Cardiac muscle cell (in vitro differentiated cells and primary cell): ENCODE measurements at regions not wholly inside any gene's neighbourhood (a gene's known extent, or its start where the extent isn't known, plus 50 kb on each side); places are given as distances from the start of the nearest gene placed in this dataset.

ENCODE experiments used
- DNase-seq, 2 donors: peaks; one replicate each; pipeline versions ENCODE4 v3.0.0 to v3.0.0-alpha.2; 2010 to 2017; ENCODE audit warnings: low read depth in 1 of 2, low spot score in 1 of 2
- H3K27ac ChIP-seq: fragments of 200-600 bp; sonication (generic); 2 replicates; pipeline ENCODE4 v1.5.1; 2016
- H3K27me3 ChIP-seq: fragments of 200-600 bp; sonication (generic); 2 replicates; pipeline ENCODE4 v1.6.0; 2016; ENCODE audit warnings: control low read depth
- H3K36me3 ChIP-seq: fragments of 200-600 bp; sonication (generic); 2 replicates; pipeline ENCODE4 v1.5.1; 2016; ENCODE audit warnings: control low read depth
- H3K4me1 ChIP-seq: fragments of 200-600 bp; sonication (generic); 2 replicates; pipeline ENCODE4 v1.8.1; 2017; ENCODE audit warnings: low read depth, mild to moderate bottlenecking, mixed run types
- H3K4me3 ChIP-seq: fragments of 200-600 bp; sonication (generic); 2 replicates; pipeline ENCODE4 v1.5.1; 2016; ENCODE audit warnings: mild to moderate bottlenecking
- H3K9me3 ChIP-seq: fragments of 200-600 bp; sonication (generic); 2 replicates; pipeline ENCODE4 v1.5.1; 2017; ENCODE audit warnings: low read depth, mild to moderate bottlenecking, control low read depth
- CTCF ChIP-seq: IDR thresholded peaks from 2 replicates; pipeline ENCODE4 v1.5.1; 2012; ENCODE audit warnings: low read depth, mild to moderate bottlenecking, low read length

- Histone ChIP-seq H3K4me3 (no peak overlapping the region), H3K27me3 (no peaks in the 10 kb centered on the region), H3K4me1 (no peaks in the 10 kb centered on the region), H3K27ac (no peak overlapping the region), H3K9me3 (no peaks in the 10 kb centered on the region), H3K36me3 (no peaks in the 10 kb centered on the region)
- DNase-seq = no peak
- TF ChIP-seq CTCF = no peak
Measured at GRCh38 chr5:5089895-5090649, 50.1 kb upstream of the ADAMTS16 start.
